ENCODE measurements at regions not wholly inside any gene's neighbourhood (a gene's known extent, or its start where the extent isn't known, plus 50 kb on each side); places are given as distances from the start of the nearest gene placed in this dataset.

DNA sequence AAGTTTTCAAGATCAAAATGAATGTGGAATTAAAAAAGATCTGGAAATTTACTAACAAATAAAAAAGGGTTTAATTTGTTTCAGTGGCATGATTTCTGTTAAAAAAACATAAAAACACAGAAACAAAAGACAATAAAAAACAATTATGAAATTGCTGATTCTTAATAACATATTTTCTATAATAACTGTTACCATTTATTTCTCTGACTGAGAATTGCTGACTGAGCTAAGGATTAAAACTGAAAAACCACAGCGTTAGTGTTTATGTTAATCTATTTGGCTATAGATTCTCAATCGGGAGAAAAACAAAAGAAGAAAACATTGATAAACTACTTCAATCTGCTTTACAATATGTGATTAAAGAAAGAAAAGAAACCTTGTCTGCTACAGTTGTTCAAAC, 678.6 kb upstream of the ZEB2 start:
- Histone ChIP-seq H3K27ac (no peak overlapping the region), H3K4me3 (ENCODE audit: low read depth, low read length) (no peak overlapping the region)
- TF ChIP-seq, protein P1, sequence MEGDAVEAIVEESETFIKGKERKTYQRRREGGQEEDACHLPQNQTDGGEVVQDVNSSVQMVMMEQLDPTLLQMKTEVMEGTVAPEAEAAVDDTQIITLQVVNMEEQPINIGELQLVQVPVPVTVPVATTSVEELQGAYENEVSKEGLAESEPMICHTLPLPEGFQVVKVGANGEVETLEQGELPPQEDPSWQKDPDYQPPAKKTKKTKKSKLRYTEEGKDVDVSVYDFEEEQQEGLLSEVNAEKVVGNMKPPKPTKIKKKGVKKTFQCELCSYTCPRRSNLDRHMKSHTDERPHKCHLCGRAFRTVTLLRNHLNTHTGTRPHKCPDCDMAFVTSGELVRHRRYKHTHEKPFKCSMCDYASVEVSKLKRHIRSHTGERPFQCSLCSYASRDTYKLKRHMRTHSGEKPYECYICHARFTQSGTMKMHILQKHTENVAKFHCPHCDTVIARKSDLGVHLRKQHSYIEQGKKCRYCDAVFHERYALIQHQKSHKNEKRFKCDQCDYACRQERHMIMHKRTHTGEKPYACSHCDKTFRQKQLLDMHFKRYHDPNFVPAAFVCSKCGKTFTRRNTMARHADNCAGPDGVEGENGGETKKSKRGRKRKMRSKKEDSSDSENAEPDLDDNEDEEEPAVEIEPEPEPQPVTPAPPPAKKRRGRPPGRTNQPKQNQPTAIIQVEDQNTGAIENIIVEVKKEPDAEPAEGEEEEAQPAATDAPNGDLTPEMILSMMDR (IDR thresholded peaks at IDR 0.05), result no peak

DNA sequence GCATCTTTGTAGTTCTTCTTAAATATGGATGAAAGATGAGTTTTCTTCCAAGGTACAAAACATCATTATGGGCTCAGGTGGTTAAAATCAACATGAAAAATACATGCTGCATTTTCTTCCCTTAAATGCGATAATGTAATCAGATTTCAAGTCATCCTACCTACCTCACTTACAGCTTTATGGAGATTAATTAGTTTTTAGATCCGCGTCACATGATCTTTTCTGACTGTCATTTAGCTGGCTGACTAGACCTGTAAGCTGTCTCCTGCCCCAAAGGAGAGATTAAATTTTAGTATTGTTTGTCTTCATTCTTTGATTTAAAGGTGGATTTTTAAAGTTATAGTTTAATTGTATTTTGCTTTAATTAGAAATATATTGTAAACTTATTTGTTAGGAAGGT, 678.0 kb upstream of the ZEB2 start:
- no peak overlapping the region for H3K9ac ChIP-seq
- no peaks in the 10 kb centered on the region for H3K9me3 ChIP-seq (ENCODE audit: control insufficient read depth, low read length)
- H3K36me3 ChIP-seq (ENCODE audit: control insufficient read depth, insufficient read depth, low read length), result no peaks in the 10 kb centered on the region
- H3K79me2 ChIP-seq, result no peaks in the 10 kb centered on the region
- no peak overlapping the region for H3K4me3 ChIP-seq (ENCODE audit: low read depth, low read length)
- no peaks in the 10 kb centered on the region for H3K4me1 ChIP-seq
- no peak overlapping the region for H2AFZ ChIP-seq
- H3K4me2 ChIP-seq (ENCODE audit: low read length), result no peak overlapping the region
- TF ChIP-seq, protein P1 (IDR thresholded peaks at IDR 0.05), result no peak
- H3K27ac ChIP-seq, result no peak overlapping the region
- no peaks in the 10 kb centered on the region for H3K27me3 ChIP-seq (ENCODE audit: control insufficient read depth, insufficient read depth, low read length)

More for the DNA sequence above, 678.6 kb upstream of the ZEB2 start:
- Histone ChIP-seq H3K9me3 (ENCODE audit: control insufficient read depth, low read length) (no peaks in the 10 kb centered on the region), H3K9ac (no peak overlapping the region), H3K4me1 (no peaks in the 10 kb centered on the region), H3K79me2 (no peaks in the 10 kb centered on the region), H3K36me3 (ENCODE audit: control insufficient read depth, insufficient read depth, low read length) (no peaks in the 10 kb centered on the region), H2AFZ (no peak overlapping the region), H3K27me3 (ENCODE audit: control insufficient read depth, insufficient read depth, low read length) (no peaks in the 10 kb centered on the region), H3K4me2 (ENCODE audit: low read length) (no peak overlapping the region)

DNA sequence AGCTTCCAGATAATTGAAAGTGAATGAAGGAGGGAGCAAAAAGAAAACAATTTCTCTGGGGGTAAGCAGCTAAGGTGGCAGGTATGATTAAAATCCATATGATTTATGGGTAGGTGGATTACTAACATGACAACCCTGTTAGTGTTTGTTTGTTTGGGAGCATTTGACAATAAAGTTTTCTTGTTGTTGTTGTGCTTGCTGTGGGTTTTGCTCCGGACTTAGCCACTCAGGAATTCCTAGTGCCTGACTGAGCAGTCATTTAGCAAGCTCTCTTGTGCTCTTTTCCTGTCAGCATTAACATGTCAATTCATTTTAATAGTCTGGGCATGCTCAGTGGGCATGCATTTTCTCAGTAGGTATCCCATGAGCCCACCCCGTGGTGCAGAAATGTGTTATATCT, 674.8 kb upstream of the ZEB2 start:
- H3K9ac ChIP-seq, result no peak overlapping the region
- H3K27me3 ChIP-seq (ENCODE audit: control insufficient read depth, insufficient read depth, low read length), result no peaks in the 10 kb centered on the region
- no peaks in the 10 kb centered on the region for H3K79me2 ChIP-seq
- no peaks in the 10 kb centered on the region for H3K36me3 ChIP-seq (ENCODE audit: control insufficient read depth, insufficient read depth, low read length)
- no peak overlapping the region for H3K4me3 ChIP-seq (ENCODE audit: low read depth, low read length)
- H3K9me3 ChIP-seq (ENCODE audit: control insufficient read depth, low read length), result no peaks in the 10 kb centered on the region
- H3K4me1 ChIP-seq, result no peaks in the 10 kb centered on the region
- no peak overlapping the region for H3K27ac ChIP-seq
- no peak overlapping the region for H2AFZ ChIP-seq
- H3K4me2 ChIP-seq (ENCODE audit: low read length), result no peak overlapping the region
- TF ChIP-seq, protein P1 (IDR thresholded peaks at IDR 0.05), result no peak

DNA sequence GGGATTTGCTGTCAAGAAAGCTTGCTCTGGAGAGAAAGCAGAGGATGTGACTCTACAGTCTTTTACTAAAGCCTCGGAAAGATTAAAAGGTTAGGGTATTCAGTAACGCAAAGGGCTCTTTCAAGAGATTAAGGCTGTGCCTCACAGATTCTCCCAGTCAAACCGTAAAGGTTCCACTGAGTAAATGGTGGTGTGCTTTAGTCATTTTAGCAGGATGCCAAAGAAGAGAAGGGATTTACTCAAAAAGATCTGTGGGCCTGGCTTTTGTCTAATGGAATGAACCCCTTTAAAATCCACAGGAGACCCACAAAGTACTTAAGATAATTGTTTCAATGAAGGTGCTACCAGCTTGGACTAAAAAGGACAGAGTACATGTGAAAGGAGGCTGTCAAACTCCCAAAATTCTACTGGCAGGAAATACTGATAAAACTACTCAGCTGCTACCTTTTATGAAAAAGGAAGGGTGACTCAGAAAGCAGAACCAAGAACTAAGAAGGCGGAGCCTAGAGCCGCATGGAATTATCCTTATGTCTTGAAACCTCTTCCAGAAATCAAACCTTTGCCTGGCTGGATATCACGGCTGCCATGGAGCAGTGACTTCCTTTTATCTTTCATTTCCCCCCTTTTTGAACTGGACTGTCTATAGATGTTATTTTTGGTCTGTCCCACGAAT, 670.2 kb upstream of the ZEB2 start:
- no peak overlapping the region for H3K9ac ChIP-seq
- H3K27me3 ChIP-seq (ENCODE audit: control insufficient read depth, insufficient read depth, low read length), result no peaks in the 10 kb centered on the region
- H3K4me1 ChIP-seq, result no peaks in the 10 kb centered on the region
- no peak overlapping the region for H3K4me3 ChIP-seq (ENCODE audit: low read depth, low read length)
- no peaks in the 10 kb centered on the region for H3K79me2 ChIP-seq
- no peaks in the 10 kb centered on the region for H3K9me3 ChIP-seq (ENCODE audit: control insufficient read depth, low read length)
- no peak overlapping the region for H3K4me2 ChIP-seq (ENCODE audit: low read length)
- H2AFZ ChIP-seq, result no peak overlapping the region
- TF ChIP-seq, protein P1 (IDR thresholded peaks at IDR 0.05), result no peak
- no peaks in the 10 kb centered on the region for H3K36me3 ChIP-seq (ENCODE audit: control insufficient read depth, insufficient read depth, low read length)
- no peak overlapping the region for H3K27ac ChIP-seq

GRCh38 chr2:145186303-145186702, 666.4 kb upstream of the ZEB2 start:
- H2AFZ ChIP-seq, result no peak overlapping the region
- no peak overlapping the region for H3K27ac ChIP-seq
- no peak overlapping the region for H3K4me2 ChIP-seq (ENCODE audit: low read length)
- no peaks in the 10 kb centered on the region for H3K36me3 ChIP-seq (ENCODE audit: control insufficient read depth, insufficient read depth, low read length)
- no peak overlapping the region for H3K4me3 ChIP-seq (ENCODE audit: low read depth, low read length)
- TF ChIP-seq, protein P1 (IDR thresholded peaks at IDR 0.05), result no peak
- H3K27me3 ChIP-seq (ENCODE audit: control insufficient read depth, insufficient read depth, low read length), result no peaks in the 10 kb centered on the region
- no peaks in the 10 kb centered on the region for H3K9me3 ChIP-seq (ENCODE audit: control insufficient read depth, low read length)
- H3K4me1 ChIP-seq, result no peaks in the 10 kb centered on the region
- no peak overlapping the region for H3K9ac ChIP-seq
- H3K79me2 ChIP-seq, result no peaks in the 10 kb centered on the region

Data from parathyroid adenoma (tissue), 2 donors.